GM19023 (cell line): ENCODE measurements at regions not wholly inside any gene's neighbourhood (a gene's known extent, or its start where the extent isn't known, plus 50 kb on each side); places are given as distances from the start of the nearest gene placed in this dataset.

Experiments used
- ATAC-seq: cut with Tn5 transposase; IDR thresholded peaks from one replicate; pipeline ENCODE4 v1.9.1; 2021; ENCODE audit warnings: mild to moderate bottlenecking, moderate library complexity; ENCODE audit not compliant: unreplicated experiment

- no peak for ATAC-seq
Measured at GRCh38 chr4:181998398-181999295, 244.6 kb upstream of the TENM3 start.

GRCh38 chr4:182000077-182000476, 243.1 kb upstream of the TENM3 start:
- no peak for ATAC-seq

GRCh38 chr4:182010876-182011275, 232.3 kb upstream of the TENM3 start:
- no peak for ATAC-seq

- ATAC-seq = no peak
Measured at GRCh38 chr4:182014164-182014563, 229.0 kb upstream of the TENM3 start.

GRCh38 chr4:182015014-182015413, 228.2 kb upstream of the TENM3 start:
- no peak for ATAC-seq

GRCh38 chr4:182015893-182016292, 227.3 kb upstream of the TENM3 start:
- ATAC-seq = no peak

- no peak for ATAC-seq
Measured at GRCh38 chr4:182017038-182017437, 226.2 kb upstream of the TENM3 start.

- peak; percentile 46 for ATAC-seq
Measured at GRCh38 chr4:182018691-182019090, 224.5 kb upstream of the TENM3 start.

- peak; percentile 92 for ATAC-seq
Measured at GRCh38 chr4:182019148-182019652, 224.0 kb upstream of the TENM3 start.

- ATAC-seq = no peak
Measured at GRCh38 chr4:182022909-182023308, 220.3 kb upstream of the TENM3 start.

GRCh38 chr4:182023469-182023868, 219.7 kb upstream of the TENM3 start:
- ATAC-seq = no peak

GRCh38 chr4:182042945-182043344, 200.3 kb upstream of the TENM3 start:
- ATAC-seq = no peak

- no peak for ATAC-seq
Measured at GRCh38 chr4:182048871-182049270, 194.3 kb upstream of the TENM3 start.

- ATAC-seq = no peak
Measured at GRCh38 chr4:182056866-182057265, 186.3 kb upstream of the TENM3 start.

- no peak for ATAC-seq
Measured at GRCh38 chr4:182062458-182062857, 180.7 kb upstream of the TENM3 start.

GRCh38 chr4:182062936-182063335, 180.3 kb upstream of the TENM3 start:
- no peak for ATAC-seq

- no peak for ATAC-seq
Measured at GRCh38 chr4:182063651-182064050, 179.6 kb upstream of the TENM3 start.

- no peak for ATAC-seq
Measured at GRCh38 chr4:182065255-182065654, 177.9 kb upstream of the TENM3 start.

GRCh38 chr4:182066037-182066436, 177.2 kb upstream of the TENM3 start:
- no peak for ATAC-seq

- ATAC-seq = no peak
Measured at GRCh38 chr4:182067828-182068227, 175.4 kb upstream of the TENM3 start.

GRCh38 chr4:182068920-182069319, 174.3 kb upstream of the TENM3 start:
- ATAC-seq = no peak

- no peak for ATAC-seq
Measured at GRCh38 chr4:182073278-182073677, 169.9 kb upstream of the TENM3 start.

- ATAC-seq = no peak
Measured at GRCh38 chr4:182074139-182074538, 169.1 kb upstream of the TENM3 start.
